ENCODE measurements at regions not wholly inside any gene's neighbourhood (a gene's known extent, or its start where the extent isn't known, plus 50 kb on each side); places are given as distances from the start of the nearest gene placed in this dataset.

- peaks cover 7 to 34% of the 10 kb centered on the region in 2 donors for H3K4me1 ChIP-seq (ENCODE audit: control insufficient read depth in 1 of 2, low read depth in 2 of 2)
- no peaks in the 10 kb centered on the region for H3K27me3 ChIP-seq (replicated peaks; ENCODE audit: insufficient read depth)
- DNase-seq (ENCODE audit: low spot score) (no peak), ATAC-seq (ENCODE audit: insufficient number of reproducible peaks, low FRiP score, low read depth) (no peak)
- no peak overlapping the region for H3K27ac ChIP-seq
- no peak overlapping the region for H3K4me3 ChIP-seq
- no peaks in the 10 kb centered on the region for H3K36me3 ChIP-seq
- TF ChIP-seq, protein P1, sequence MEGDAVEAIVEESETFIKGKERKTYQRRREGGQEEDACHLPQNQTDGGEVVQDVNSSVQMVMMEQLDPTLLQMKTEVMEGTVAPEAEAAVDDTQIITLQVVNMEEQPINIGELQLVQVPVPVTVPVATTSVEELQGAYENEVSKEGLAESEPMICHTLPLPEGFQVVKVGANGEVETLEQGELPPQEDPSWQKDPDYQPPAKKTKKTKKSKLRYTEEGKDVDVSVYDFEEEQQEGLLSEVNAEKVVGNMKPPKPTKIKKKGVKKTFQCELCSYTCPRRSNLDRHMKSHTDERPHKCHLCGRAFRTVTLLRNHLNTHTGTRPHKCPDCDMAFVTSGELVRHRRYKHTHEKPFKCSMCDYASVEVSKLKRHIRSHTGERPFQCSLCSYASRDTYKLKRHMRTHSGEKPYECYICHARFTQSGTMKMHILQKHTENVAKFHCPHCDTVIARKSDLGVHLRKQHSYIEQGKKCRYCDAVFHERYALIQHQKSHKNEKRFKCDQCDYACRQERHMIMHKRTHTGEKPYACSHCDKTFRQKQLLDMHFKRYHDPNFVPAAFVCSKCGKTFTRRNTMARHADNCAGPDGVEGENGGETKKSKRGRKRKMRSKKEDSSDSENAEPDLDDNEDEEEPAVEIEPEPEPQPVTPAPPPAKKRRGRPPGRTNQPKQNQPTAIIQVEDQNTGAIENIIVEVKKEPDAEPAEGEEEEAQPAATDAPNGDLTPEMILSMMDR (IDR thresholded peaks at IDR 0.05), result no peak
- H3K9me3 ChIP-seq, result no peaks in the 10 kb centered on the region
Observed at GRCh38 chr11:130636722-130637464, 188.4 kb downstream of the ADAMTS15 start.

DNA sequence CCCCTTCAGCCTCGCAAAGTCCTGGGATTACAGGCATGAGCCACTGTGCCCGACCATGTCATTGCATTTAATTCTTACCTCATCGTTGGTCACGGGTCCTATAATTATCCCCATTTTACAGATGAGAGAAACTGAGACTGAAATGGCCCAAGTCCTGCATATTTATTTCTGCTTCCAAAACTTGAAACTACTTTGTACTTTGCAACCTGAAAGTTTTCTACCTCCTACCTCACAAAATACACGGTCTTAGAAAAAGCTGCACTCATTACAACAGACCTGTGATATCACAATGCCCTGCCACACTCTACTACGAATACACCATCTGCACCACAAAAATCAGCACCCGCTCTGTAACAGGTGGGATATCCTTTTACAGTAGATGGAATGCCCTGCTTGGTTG is 189.1 kb downstream of the ADAMTS15 start:
- Histone ChIP-seq H3K27ac (no peak overlapping the region), H3K9me3 (no peaks in the 10 kb centered on the region), H3K4me1 (ENCODE audit: control insufficient read depth in 1 of 2, low read depth in 2 of 2) (peaks cover 7 to 34% of the 10 kb centered on the region in 2 donors), H3K27me3 (replicated peaks; ENCODE audit: insufficient read depth) (no peaks in the 10 kb centered on the region), H3K36me3 (no peaks in the 10 kb centered on the region), H3K4me3 (no peak overlapping the region)
- ATAC-seq (ENCODE audit: insufficient number of reproducible peaks, low FRiP score, low read depth) (no peak), DNase-seq (ENCODE audit: low spot score) (no peak)
- TF ChIP-seq, protein P1 (IDR thresholded peaks at IDR 0.05), result no peak

GRCh38 chr11:130638033-130638432 is 189.6 kb downstream of the ADAMTS15 start:
- H3K9me3 ChIP-seq, result no peaks in the 10 kb centered on the region
- peaks cover 7 to 34% of the 10 kb centered on the region in 2 donors for H3K4me1 ChIP-seq (ENCODE audit: control insufficient read depth in 1 of 2, low read depth in 2 of 2)
- ATAC-seq (ENCODE audit: insufficient number of reproducible peaks, low FRiP score, low read depth) (no peak), DNase-seq (ENCODE audit: low spot score) (no peak)
- no peak overlapping the region for H3K27ac ChIP-seq
- no peaks in the 10 kb centered on the region for H3K27me3 ChIP-seq (replicated peaks; ENCODE audit: insufficient read depth)
- TF ChIP-seq, protein P1 (IDR thresholded peaks at IDR 0.05), result no peak
- H3K36me3 ChIP-seq, result no peaks in the 10 kb centered on the region
- no peak overlapping the region for H3K4me3 ChIP-seq

DNA sequence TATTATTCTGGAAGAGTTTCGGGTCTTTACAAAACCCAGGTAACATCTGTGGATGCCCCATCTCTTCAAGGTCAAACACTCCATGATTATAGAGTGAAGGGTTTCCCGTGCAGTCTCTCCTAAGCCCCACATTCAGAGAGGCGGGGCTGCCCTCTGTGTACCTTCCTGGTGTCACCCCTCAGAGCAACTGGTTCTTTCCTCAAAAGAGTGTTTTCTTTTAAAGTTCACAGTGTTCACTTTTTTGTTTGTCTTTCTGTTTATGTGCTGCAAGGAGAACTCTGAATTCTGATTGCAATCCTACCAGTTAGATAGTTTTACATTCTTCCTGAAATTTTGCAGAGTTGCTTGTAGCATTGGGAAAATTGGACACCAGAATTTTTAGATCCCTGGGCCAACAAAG is 190.2 kb downstream of the ADAMTS15 start:
- H3K4me1 ChIP-seq (ENCODE audit: control insufficient read depth in 1 of 2, low read depth in 2 of 2), result peaks cover 7 to 30% of the 10 kb centered on the region in 2 donors
- ATAC-seq (ENCODE audit: insufficient number of reproducible peaks, low FRiP score, low read depth), result no peak

GRCh38 chr11:130639369-130639768 is 190.9 kb downstream of the ADAMTS15 start:
- H3K4me3 ChIP-seq, result no peak overlapping the region
- ATAC-seq (ENCODE audit: insufficient number of reproducible peaks, low FRiP score, low read depth), result no peak
- no peak overlapping the region for H3K27ac ChIP-seq

More for the DNA sequence above, 190.2 kb downstream of the ADAMTS15 start:
- Histone ChIP-seq H3K27ac (no peak overlapping the region), H3K4me3 (no peak overlapping the region), H3K9me3 (no peaks in the 10 kb centered on the region), H3K36me3 (no peaks in the 10 kb centered on the region), H3K27me3 (replicated peaks; ENCODE audit: insufficient read depth) (no peaks in the 10 kb centered on the region)
- TF ChIP-seq, protein P1 (IDR thresholded peaks at IDR 0.05), result no peak
- no peak for DNase-seq (ENCODE audit: low spot score)

More at GRCh38 chr11:130639369-130639768, 190.9 kb downstream of the ADAMTS15 start:
- H3K9me3 ChIP-seq, result no peaks in the 10 kb centered on the region
- DNase-seq (ENCODE audit: low spot score), result no peak
- peaks cover 7 to 30% of the 10 kb centered on the region in 2 donors for H3K4me1 ChIP-seq (ENCODE audit: control insufficient read depth in 1 of 2, low read depth in 2 of 2)
- TF ChIP-seq, protein P1 (IDR thresholded peaks at IDR 0.05), result no peak
- H3K36me3 ChIP-seq, result no peaks in the 10 kb centered on the region
- no peaks in the 10 kb centered on the region for H3K27me3 ChIP-seq (replicated peaks; ENCODE audit: insufficient read depth)
